NCI-H1105 treated with DMSO at 0.1 percent for 48 hours (cell line): ENCODE measurements at regions not wholly inside any gene's neighbourhood (a gene's known extent, or its start where the extent isn't known, plus 50 kb on each side); places are given as distances from the start of the nearest gene placed in this dataset.
"Not testable (repeated sequence)": the region's sequence is repeated elsewhere in the genome, so short reads cannot be mapped to it uniquely, and the experiment has no call there.

Experiments used
- DNase-seq: peaks from one replicate; lab custom pipeline; 2025; lab: John Stamatoyannopoulos, UW

DNA sequence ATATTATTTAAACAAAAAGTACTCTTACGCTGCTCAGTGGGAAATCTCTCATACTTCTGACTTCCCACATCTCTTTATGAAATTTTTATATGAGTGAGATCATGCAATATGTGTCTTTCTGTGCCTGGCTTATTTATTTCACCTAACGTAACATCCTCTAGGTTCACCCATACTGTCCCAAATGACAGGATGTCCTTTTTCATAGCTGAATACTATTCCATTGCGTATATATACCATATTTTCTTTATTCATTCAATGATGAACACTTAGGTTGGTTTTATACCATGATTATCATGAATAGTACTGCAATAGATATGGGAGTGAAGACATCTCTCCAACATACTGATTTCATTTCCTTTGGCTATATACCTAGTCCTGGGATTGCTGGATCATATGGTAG is 57.8 kb upstream of the TPP2 start:
- DNase-seq, result no peak

DNA sequence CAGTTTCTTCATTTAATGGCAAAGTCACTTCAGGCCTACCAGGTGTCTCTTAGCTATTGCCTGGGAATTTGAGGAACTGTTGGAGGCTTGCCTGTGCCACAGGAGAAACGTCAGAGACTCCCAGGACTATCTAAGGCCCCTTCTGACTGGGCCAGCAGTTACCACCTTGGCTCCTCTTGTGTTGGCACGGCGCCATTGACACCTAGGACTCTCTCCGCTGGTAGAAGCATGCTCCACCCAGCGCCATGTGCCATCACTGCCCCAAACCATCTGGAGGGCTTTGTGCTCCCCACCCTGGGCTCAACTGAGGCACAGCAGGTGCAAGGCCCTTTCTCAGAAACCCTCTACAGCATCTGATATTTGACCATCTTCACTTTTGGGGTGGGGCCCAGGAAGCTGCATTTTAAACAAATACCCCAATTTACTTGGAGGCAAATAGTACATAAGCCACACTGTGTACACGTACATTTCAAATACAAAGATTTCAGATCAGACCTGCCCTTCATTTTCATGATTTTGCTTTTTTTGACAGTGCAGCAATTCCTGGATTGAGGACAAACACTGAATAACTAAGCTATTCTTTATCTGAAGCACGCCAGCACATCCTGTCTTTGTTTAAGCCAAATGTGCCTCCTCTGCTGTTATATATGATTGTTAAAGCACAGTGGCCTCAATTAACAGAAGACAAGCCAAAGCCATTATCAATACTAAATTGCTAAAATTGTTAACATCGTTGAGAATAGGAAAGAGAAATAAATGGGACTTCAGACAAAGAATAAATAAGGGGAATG is 59.9 kb upstream of the TPP2 start:
- no peak for DNase-seq

- no peak for DNase-seq
These were observed 60.6 kb upstream of the TPP2 start for GRCh38 chr13:102536196-102536595.

DNA sequence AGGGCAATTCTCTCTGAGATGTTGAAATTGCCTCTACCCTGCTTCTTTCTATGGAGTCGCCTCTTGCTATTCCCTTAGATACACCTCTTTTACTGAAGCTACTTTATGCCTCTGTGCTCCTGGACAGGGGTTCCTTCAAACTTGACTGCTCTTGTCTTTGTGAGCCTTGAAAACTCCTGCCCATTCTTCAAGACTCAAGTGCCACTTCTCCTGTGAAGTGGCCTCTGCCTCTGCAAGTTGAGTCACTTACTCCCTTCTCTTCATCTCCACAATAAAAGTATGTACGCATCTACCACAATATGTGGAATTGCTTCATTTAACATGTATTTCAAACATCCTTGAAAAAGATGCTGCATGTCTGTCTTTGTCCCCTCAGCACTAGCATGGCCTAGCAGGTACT is 66.0 kb upstream of the TPP2 start:
- DNase-seq, result no peak

DNA sequence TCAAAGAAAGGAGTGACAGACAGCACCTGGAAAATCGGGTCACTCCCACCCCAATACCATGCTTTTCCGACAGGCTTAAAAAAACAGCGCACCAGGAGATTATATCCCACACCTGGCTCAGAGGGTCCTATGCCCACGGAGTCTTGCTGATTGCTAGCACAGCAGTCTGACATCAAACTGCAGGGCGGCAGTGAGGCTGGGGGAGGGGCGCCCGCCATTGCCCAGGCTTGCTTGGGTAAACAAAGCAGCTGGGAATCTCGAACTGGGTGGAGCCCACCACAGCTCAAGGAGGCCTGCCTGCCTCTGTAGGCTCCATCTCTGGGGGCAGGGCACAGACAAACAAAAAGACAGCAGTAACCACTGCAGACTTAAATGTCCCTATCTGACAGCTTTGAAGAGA is 74.5 kb upstream of the TPP2 start:
- DNase-seq, result not testable (repeated sequence)

- no peak for DNase-seq
These were observed 78.8 kb upstream of the TPP2 start for GRCh38 chr13:102517959-102518358.

DNA sequence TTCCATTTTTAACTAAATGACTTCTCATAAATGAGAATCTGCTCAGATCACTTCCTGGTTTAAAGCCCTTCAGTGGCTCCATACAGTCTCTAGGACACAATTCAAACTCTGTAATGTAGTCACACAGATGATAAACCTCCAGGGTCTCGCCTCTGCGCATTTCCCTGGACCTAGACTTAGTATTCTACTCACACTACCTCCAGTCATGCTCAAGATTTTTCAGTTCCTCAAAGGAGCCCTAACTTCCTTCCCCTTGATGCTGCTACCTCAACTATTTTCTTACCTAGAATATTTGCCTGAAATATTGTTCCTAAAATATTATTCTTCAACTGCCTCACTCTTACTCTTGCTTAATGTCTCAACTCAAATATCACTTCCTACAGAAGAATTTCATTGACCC is 86.7 kb upstream of the TPP2 start:
- DNase-seq, result no peak

DNA sequence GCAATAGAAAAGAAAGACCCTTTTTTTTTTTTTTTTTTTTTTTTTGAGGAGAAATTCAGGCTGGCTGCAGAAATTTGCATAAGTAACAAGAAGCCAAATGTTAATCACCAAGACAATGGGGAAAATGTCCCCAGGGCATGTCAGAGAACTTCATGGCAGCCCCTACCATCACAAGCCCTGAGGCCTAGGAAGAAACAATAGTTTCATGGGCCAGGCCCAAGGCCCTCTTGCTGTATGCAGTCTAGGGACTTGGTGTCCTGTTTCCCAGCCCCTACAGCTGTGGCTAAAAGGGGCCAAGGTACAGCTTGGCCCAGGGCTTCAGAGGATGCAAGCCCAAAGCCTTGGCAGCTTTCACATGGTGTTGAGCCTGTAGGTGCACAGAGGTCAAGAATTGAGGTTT is 88.4 kb upstream of the TPP2 start:
- no peak for DNase-seq

- no peak for DNase-seq
These were observed 92.8 kb upstream of the TPP2 start for GRCh38 chr13:102504002-102504401.

GRCh38 chr13:102495663-102496062 is 93.8 kb upstream of the FGF14 start:
- DNase-seq, result no peak

GRCh38 chr13:102487330-102487729 is 85.5 kb upstream of the FGF14 start:
- peak; percentile 30 for DNase-seq

DNA sequence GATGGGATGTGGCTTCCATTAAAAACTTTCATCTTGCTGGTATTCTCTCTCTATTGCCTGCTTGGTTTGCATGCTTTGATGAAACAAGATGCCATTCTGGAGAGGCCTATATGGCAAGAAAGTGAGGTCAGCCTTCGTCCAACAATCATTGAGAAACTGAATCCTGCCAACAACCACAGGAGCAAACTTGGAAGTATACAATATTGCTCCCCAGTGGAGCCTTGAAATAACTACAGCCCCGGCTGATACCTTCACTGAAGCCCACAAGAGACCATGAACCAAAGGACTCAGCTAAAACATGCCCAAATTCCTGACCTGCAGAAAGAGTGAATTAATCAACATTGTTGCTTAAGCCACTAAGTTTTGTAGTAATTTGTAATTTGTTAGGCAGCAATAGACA is 82.5 kb upstream of the FGF14 start:
- no peak for DNase-seq

DNA sequence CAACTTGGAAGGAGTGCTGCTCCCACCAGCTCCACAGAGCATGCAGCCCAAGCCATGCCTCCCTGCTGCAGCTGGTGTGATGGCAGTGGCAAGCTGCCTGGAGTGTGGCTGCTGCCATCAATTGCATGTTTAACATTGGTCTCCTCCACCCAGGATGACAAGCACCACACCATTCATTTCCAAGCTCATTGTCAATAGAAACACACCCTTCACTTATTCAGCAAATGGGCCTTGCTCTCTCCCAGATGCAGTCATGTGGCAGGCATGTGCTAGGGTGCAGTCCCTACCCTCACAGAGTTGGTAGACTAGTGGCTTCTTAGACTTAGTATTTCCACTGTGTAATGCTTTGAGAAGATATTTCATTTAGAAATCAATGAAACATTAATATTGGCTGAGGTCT is 70.8 kb upstream of the FGF14 start:
- DNase-seq, result no peak

DNA sequence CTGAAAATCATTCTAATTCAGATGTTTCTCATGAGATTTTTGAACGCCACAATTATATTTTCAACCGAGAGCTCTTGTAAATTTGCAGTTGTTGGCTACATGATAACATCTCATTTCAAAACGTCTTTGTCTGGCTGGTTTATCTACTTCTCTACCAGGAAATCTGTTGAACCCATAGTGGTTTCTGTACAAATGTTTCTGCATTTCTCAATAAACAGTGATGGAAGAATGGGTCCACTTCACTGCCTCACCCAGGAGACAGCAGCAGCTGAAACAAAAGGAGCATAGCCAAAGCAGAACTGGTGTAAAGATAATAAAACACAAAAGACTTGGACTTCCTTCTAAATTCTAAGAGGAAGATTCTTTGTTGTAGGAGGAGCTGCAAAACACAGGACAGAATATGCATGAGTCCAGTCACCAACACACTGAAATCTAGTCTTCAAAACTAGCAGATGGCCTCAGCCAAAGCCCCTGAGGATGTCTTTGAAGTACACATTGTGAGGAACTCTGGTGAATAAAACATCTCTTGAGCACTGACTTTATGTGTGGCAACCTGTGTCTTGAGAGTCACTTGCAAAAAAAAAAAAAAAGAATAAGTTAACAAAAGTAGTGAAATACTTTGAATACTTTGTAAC is 68.6 kb upstream of the FGF14 start:
- DNase-seq, result no peak

DNA sequence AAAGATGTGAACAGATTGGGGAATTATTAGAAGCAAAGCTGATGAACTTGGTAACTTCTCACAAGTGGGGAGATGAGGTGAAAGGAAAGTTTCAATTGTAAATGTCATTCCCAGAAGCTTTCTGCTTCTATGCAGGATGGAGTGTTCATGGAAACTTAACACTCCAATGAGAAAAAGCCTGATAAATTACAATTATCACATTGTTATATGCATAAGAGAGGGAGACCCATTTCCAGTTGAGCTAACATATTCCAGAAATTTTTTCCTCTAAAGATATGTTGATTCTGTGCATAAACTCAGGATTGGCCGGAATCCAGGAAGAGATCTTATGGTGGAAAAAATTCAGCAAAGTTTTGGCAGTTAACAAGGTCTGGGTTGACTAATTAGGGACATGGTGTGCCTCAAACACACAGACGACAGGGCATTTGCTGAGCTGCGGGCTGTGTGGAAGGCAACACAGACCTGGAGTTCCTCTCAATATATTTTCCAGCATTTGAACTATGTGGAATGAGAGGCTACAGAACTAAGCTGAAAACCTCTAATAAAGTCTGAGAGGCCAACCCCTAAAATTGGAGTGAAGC is 64.9 kb upstream of the FGF14 start:
- no peak for DNase-seq

DNA sequence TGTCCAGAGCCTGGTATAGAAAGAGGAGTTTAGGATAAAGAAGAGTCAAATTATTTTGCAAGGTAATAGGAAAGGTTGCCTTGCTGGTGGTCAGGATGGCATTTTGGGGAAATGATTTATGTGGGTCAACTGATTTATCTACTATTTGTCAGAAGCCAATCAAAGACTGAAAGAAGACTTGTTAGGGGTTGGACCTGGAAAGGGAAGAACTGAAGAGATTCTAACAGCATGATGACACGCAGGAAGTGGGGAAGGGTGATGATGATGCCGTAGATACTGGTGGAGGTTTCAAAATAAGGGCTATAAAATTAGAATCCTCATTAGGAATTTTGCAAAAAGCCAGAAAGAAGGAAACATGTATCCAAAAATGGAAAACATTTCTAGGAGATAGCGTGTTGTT is 60.7 kb upstream of the FGF14 start:
- DNase-seq, result no peak

DNA sequence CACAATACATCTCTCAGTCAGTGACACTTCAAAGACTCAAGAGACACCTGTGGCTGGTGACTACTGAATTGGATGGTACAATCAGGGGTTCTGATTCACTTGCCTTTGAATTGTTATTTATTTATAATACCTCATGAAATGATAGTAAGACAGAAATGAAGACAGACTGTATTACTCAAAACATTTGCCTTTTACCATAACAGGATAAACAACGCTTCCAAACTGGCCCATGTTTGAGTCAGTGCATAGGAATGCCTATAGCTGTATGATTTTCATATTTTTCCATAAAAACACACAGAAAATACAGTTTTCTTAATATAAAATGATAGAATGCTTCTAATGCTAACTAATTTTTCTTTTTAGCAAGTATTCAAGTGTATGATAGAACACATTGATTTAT is 59.5 kb upstream of the FGF14 start:
- no peak for DNase-seq

GRCh38 chr13:102460806-102461205 is 59.0 kb upstream of the FGF14 start:
- DNase-seq, result no peak

DNA sequence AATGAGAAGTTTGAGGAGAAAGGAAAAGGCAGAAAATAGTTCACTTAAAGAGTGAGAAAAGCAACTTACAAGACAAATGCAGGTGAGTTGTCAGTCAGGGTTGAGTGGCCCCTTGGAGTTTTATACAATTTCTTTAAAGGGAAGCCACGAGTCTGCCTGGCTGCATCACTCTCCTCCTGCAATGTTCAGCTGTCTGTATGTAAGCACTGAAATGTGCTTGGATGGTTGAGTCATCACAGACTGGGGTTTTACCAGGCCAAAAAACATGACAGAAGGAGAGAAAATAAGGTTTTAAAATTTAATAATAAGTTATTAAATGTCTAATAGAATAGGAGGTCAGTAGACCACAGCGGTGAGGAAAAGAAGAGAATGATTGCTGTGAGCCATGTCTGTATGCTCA is 51.0 kb upstream of the FGF14 start:
- no peak for DNase-seq
